ENCODE measurements at regions not wholly inside any gene's neighbourhood (a gene's known extent, or its start where the extent isn't known, plus 50 kb on each side); places are given as distances from the start of the nearest gene placed in this dataset.

GRCh38 chr7:4549681-4550080, 132.4 kb upstream of the FOXK1 start:
- Histone ChIP-seq H3K56ac (ENCODE audit: insufficient read length, low read depth, low read length) (no peak overlapping the region), H2BK5ac (ENCODE audit: insufficient read length, low read length) (no peak overlapping the region), H3K79me2 (ENCODE audit: insufficient read depth, low read length) (no peaks in the 10 kb centered on the region), H2AFZ (ENCODE audit: low read length) (no peak overlapping the region), H3K27ac (ENCODE audit: insufficient read length, low read depth, low read length) (no peak overlapping the region), H3K18ac (ENCODE audit: insufficient read length, low read depth, low read length) (no peak overlapping the region), H3K4me2 (ENCODE audit: insufficient read depth, insufficient read length, low read length) (no peak overlapping the region), H2BK20ac (ENCODE audit: low read depth, low read length, poor library complexity, severe bottlenecking) (no peak overlapping the region), H2AK5ac (ENCODE audit: insufficient read length, low read length) (no peak overlapping the region), H3K23me2 (ENCODE audit: insufficient read length, low read depth, low read length, poor library complexity, severe bottlenecking) (no peaks in the 10 kb centered on the region), H3K14ac (ENCODE audit: insufficient read depth, low read length) (no peak overlapping the region), H3K4me1 (ENCODE audit: insufficient read depth, low read length) (no peaks in the 10 kb centered on the region), H3K27me3 (ENCODE audit: insufficient read depth, low read length) (no peaks in the 10 kb centered on the region), H4K91ac (ENCODE audit: insufficient read length, low read depth, low read length) (no peak overlapping the region), H3K9me3 (ENCODE audit: control insufficient read depth, low read depth, low read length) (no peaks in the 10 kb centered on the region), H4K5ac (ENCODE audit: insufficient read length, low read depth, low read length) (no peak overlapping the region), H4K20me1 (ENCODE audit: control insufficient read depth, insufficient read depth, insufficient read length) (no peaks in the 10 kb centered on the region), H3K9ac (ENCODE audit: extremely low read depth, insufficient read length, low read length) (no peak overlapping the region), H2BK120ac (ENCODE audit: low read depth, low read length, poor library complexity, severe bottlenecking) (no peak overlapping the region), H3K23ac (ENCODE audit: insufficient read length, low read depth, low read length) (no peak overlapping the region), H3K4ac (ENCODE audit: low read depth, low read length) (no peak overlapping the region), H3K79me1 (ENCODE audit: insufficient read depth, low read depth, low read length, poor library complexity, severe bottlenecking) (no peaks in the 10 kb centered on the region), H2BK12ac (ENCODE audit: insufficient read length, low read depth, low read length) (no peak overlapping the region), H2BK15ac (ENCODE audit: low read depth, low read length) (no peak overlapping the region), H4K8ac (replicated peaks; ENCODE audit: insufficient read length, low read depth, low read length) (no peak overlapping the region), H3T11ph (ENCODE audit: low read length) (no peak overlapping the region)
- no peaks in the 10 kb centered on the region for H3K36me3 Mint-ChIP-seq (ENCODE audit: insufficient read depth in 1 of 3, low read depth in 3 of 3)
- H3K27me3 Mint-ChIP-seq (ENCODE audit: low read depth): peaks cover 11% of the 10 kb centered on the region
- no peak for TF ChIP-seq CTCF (conservative IDR thresholded peaks at IDR 0.05)
- DNase-seq: no peak
- no peaks in the 10 kb centered on the region for H3K4me1 Mint-ChIP-seq
- WGBS (ENCODE audit: extremely low coverage, insufficient read length, low lambda C conversion rate): no CpG with 5 or more reads among the region's 1 CpG
- H3K4me3 Mint-ChIP-seq: no peak overlapping the region
- H3K9me3 Mint-ChIP-seq: peaks cover 7 to 58% of the 10 kb centered on the region in 2 experiments; a peak in 4 of 5 replicates
- no peak overlapping the region for H3K27ac Mint-ChIP-seq

Measured in H9 (cell line).